Chondrocyte (in vitro differentiated cells): ENCODE measurements at regions not wholly inside any gene's neighbourhood (a gene's known extent, or its start where the extent isn't known, plus 50 kb on each side); places are given as distances from the start of the nearest gene placed in this dataset.

Experiments used
- DNase-seq: peaks from one replicate; pipeline ENCODE4 v3.0.0; 2021; ENCODE audit warnings: mixed read lengths, low spot score
- H3K27ac Mint-ChIP-seq: one replicate; pipeline ENCODE4 v1.8.0; 2021; ENCODE audit warnings: mild to moderate bottlenecking, moderate library complexity, mixed read lengths; ENCODE audit not compliant: unreplicated experiment
- H3K27me3 Mint-ChIP-seq: 2 replicates; pipeline ENCODE4 v1.8.0; 2021; ENCODE audit warnings: low read depth, mixed read lengths
- H3K36me3 Mint-ChIP-seq: 2 replicates; pipeline ENCODE4 v1.8.0; 2021; ENCODE audit warnings: low read depth, mixed read lengths
- H3K4me1 Mint-ChIP-seq: 2 replicates; pipeline ENCODE4 v1.8.0; 2021; ENCODE audit warnings: low read depth, mild to moderate bottlenecking, mixed read lengths
- H3K4me3 Mint-ChIP-seq: one replicate; pipeline ENCODE4 v1.8.0; 2021; ENCODE audit warnings: mild to moderate bottlenecking, moderate library complexity, mixed read lengths; ENCODE audit not compliant: unreplicated experiment
- H3K9me3 Mint-ChIP-seq: 2 replicates; pipeline ENCODE4 v1.8.0; 2021; ENCODE audit warnings: low read depth, mixed read lengths
- CTCF ChIP-seq: fragments of 200-600 bp; sonication (generic); IDR thresholded peaks from 2 replicates; pipeline ENCODE4 v1.5.0; 2021; ENCODE audit warnings: antibody characterized with exemption, mild to moderate bottlenecking, moderate library complexity

- Mint-ChIP-seq H3K4me3 (no peak overlapping the region), H3K9me3 (no peaks in the 10 kb centered on the region), H3K4me1 (peaks cover 10% of the 10 kb centered on the region), H3K27me3 (no peaks in the 10 kb centered on the region), H3K36me3 (peaks cover 2% of the 10 kb centered on the region), H3K27ac (no peak overlapping the region)
- no peak for DNase-seq
- no peak for TF ChIP-seq CTCF
Measured at GRCh38 chr17:63126607-63127006, 160.6 kb downstream of the TANC2 start.

- Mint-ChIP-seq H3K9me3 (no peaks in the 10 kb centered on the region), H3K4me1 (peaks cover 22% of the 10 kb centered on the region), H3K4me3 (no peak overlapping the region), H3K36me3 (no peaks in the 10 kb centered on the region), H3K27ac (peak overlapping the region; percentile 15), H3K27me3 (no peaks in the 10 kb centered on the region)
- DNase-seq = no peak
- no peak for TF ChIP-seq CTCF
Measured at GRCh38 chr17:63132459-63132911, 166.4 kb downstream of the TANC2 start.

- Mint-ChIP-seq H3K4me3 (no peak overlapping the region), H3K9me3 (no peaks in the 10 kb centered on the region), H3K27ac (no peak overlapping the region), H3K36me3 (no peaks in the 10 kb centered on the region), H3K4me1 (peaks cover 27% of the 10 kb centered on the region), H3K27me3 (no peaks in the 10 kb centered on the region)
- no peak for TF ChIP-seq CTCF
- no peak for DNase-seq
Measured at GRCh38 chr17:63133491-63133890, 167.5 kb downstream of the TANC2 start.

- H3K9me3 Mint-ChIP-seq = no peaks in the 10 kb centered on the region
- no peaks in the 10 kb centered on the region for H3K27me3 Mint-ChIP-seq
- no peaks in the 10 kb centered on the region for H3K36me3 Mint-ChIP-seq
- no peak for DNase-seq
- peaks cover 32% of the 10 kb centered on the region for H3K4me1 Mint-ChIP-seq
- no peak overlapping the region for H3K27ac Mint-ChIP-seq
- no peak for TF ChIP-seq CTCF
- H3K4me3 Mint-ChIP-seq = no peak overlapping the region
Measured at GRCh38 chr17:63134867-63135266, 168.8 kb downstream of the TANC2 start.

- Mint-ChIP-seq H3K27ac (no peak overlapping the region), H3K4me1 (peaks cover 32% of the 10 kb centered on the region), H3K4me3 (no peak overlapping the region), H3K36me3 (no peaks in the 10 kb centered on the region), H3K27me3 (no peaks in the 10 kb centered on the region), H3K9me3 (no peaks in the 10 kb centered on the region)
- TF ChIP-seq CTCF = no peak
- DNase-seq = no peak
Measured at GRCh38 chr17:63136369-63137012, 170.5 kb downstream of the TANC2 start.
